ENCODE measurements at regions not wholly inside any gene's neighbourhood (a gene's known extent, or its start where the extent isn't known, plus 50 kb on each side); places are given as distances from the start of the nearest gene placed in this dataset.

DNA sequence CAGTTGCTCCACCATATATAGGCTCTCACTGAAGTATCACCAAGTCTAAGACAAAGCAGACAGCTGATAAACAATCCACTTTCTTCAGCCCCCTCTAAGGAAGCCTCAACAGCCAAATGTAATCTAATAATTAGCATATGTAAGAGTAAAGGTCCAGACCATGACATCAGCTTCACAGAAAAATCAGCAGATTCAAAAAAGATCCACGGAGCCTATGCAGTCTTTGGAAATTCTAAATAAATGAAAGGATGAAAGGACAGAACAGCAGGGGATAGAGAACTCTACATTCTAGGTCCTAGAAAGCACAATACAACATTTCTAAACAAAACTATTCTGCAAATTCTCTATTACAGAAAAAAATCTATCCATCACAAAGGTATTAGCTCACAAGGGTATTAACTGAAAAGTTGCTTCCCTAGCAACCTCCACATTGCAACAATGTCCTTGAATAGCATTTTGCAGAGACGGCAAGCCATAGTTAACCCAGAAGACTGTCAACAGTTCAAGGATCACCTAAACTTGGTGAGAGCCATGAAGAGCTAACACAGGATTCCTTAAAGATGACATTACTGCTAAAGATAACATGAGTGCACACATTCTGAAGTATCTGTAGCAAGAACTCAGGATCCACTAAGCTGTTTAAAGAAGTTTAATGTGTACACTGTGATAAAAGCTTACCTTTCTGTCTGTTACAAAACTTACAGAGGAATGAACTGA lies 74.3 kb downstream of the SIPA1L2 start:
- DNase-seq, result no peak

DNA sequence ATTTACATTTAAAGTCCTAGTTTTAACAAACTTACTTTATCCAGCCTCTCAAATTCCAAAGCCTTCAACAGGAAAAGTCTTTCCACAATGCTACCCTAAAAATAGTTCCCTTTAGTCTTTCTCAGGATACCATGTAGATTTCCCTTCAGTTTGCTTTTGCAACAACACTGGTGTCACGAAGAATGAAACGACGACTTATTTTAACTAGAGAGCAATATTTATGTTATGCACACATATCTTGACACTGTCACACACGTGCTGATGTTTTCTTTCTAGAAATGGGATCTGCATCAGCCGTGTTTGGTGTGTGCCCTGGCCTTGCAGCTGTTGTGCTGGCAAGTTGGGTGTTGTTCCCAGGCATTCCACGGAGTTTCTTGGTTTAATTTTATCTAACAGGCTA lies 75.5 kb downstream of the SIPA1L2 start:
- no peak for DNase-seq

DNA sequence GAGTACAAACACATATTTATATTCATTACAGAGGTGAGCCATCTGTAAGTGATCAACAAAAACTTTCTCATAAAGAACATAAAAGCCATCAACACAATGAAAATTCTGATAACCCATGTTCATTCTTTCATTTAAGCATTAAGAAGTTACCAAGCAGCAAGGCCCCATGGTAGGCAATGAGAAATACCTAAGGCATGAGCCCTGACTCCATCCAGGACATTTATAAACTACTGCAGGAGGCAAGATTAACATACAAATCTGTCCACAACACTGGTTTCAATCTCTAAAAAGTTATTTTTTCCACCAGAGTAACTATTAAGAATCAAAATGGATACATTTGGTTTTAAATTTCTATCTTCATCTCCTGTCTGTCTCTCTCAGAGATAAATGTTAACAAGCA lies 76.1 kb downstream of the SIPA1L2 start:
- no peak for DNase-seq

DNA sequence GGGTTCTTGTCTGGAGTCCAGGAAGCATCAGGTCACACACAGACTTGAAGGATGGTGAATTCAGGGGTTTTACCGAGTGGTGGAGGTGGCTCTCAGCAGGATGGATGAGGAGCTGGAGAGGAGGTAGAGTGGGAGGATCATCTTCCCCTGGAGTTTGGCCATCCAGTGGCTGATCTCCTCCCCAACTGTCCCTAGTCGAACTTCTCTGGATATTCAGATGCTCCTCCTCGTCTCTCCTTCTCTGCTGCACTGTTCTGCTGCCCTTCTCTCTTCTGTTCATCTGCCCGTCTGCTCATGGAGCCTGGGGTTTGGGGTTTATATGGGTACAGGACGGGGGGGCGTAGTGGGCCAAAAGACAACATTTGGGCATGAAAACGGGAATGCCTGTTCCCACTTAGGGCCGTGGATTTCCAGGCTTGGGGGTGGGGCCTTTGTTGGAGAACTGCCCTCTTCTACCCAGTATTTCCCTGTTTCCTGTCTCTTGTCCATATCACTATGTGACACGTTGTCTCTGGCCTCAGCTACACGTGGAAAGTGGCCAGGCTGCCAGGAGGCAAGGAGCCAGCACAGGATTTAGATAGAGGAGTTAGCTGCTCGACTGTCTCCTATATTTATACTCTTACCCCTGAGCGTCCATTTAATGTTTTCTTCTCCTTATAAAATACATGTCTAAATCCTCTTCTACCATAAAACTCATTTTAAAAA lies 76.7 kb downstream of the SIPA1L2 start:
- DNase-seq, result no peak

DNA sequence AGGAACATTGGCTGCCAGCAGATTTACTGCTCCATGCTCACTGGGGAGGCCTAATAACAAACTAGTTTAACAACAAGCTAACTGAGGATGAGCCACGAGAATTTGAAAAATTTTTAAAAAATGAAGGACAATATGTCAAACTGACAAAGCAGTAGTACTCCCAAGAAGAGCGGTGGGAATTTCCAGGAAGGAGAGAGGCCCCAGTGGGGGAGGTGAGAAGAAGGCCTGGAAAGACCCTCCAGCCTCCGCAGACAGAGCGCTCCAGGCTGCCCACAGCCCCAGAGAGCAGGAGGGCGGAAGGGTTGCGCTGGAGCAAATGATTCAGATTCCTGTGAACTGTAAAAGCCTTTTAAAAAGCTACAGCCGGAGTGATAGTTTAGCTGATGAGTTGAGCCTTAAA lies 78.5 kb downstream of the SIPA1L2 start:
- no peak for DNase-seq

DNA sequence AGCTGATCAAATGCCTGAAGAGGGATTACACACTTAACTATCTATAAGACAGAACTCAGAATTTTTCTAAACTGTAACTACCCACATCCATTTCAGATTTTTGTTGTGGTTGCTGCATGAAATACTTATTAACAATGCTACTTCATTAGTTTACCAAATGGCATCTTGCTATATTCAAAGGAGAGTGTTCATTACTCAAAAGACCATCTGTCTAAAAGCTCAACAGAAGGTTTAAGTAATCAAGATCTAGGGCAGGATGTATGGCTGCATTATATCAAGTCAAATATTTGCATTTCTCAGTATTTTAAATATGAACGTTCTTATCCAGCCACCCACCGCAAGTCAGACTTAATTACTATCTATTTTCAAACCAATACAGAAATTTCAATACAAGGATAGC lies 79.9 kb downstream of the SIPA1L2 start:
- no peak for DNase-seq

DNA sequence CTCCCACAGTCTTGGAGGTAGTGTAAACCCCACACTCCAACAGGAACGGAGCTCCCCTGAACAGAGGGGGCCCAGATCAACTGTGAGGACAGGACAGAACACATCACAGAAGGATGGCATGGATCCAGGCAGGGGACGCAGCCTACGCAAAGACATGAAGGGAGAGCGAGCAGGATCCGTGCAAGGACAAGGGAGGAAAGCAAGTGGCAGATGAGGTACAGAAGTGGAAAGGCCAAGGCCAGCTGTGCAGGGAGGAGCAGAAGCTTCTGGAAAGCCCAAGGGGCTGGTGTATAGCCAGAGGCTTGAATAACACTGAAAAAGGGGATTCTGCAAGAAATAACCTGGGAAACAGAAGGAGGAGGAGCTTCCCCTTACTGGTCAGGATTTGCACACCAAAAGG lies 81.2 kb downstream of the SIPA1L2 start:
- no peak for DNase-seq

DNA sequence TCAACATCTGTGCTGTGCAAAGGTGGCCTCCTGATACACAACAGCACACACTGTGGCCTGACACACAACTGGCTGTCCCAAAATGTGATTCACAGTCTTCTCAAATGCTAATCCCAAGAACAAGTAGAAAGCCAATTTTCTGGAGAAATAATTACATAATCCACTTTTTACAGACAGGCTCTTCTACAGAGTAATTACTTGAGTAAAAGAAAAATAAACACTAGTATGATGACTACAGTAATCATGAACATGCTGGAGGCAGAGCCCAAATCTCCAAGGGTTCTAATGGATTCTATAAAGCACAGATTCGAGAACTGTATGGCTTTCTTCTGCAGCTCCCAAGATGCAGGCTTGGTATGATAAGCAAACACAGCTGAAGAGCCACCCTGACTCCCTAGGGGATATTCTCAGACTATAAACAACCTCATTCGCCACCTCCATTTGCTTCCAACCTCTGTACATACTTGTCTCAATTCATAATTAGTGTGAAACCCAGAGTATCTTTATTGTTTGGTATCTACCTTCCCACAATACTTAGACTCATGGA lies 81.9 kb downstream of the SIPA1L2 start:
- no peak for DNase-seq

DNA sequence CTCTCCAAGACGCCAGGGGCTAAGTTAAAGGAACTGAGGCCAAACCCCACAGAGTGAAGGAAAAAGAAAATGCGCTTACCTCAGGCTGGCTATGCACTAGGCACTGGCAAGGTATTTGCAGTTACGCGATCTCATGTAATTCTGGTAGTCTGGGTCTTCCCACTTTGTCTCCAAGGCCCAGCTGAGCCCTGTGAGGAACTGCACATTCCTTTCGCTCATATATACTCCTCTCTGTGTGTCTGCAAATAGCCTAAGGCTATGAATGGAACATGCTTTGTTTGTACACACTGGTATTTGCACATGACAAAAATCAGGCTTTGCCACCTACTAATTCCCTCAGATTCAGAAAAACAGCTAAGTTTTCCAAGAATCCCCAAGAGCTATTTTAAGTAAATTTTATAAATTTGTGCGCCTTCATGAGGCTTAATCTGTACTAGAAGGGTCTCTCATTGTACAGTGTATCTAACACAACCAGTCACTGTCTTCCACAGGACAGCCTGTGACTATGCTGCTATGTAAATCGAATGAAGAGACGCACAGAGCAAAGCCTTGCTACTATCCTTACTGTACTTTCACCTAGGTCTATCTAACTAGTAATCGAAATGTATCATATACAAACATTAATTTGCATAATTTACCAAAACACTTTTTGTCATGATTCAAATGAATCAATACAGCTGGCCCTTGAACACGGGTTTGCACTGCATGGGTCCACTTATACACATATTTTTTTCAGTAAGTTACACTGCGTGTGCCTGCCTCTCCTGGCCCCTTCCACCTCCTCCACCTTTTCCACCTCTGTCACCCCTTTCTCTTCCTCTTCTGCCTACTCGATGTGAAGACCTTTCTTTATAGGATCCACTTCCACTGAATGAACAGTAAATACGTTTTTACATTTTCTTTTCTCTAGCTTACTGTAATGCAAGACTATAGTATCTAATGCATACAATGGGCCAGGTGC lies 87.0 kb downstream of the SIPA1L2 start:
- no peak for DNase-seq

DNA sequence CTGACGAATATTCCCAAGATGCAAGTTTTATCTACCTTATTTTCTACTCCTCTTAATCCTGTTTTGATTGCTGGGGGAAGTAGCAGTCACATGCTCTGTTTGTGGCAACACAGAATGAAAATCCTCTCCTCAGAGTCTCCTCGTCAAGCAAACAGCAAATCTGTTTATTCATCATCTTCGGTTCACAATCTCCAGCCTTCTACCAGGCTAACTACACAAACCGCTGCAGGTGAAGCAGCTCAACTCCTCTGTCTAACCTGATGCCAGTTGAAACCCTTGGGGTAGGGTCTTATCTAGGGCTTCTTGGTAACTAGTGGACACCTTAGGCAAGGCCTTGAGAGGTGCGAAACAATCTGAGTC lies 91.0 kb downstream of the SIPA1L2 start:
- DNase-seq, result no peak

DNA sequence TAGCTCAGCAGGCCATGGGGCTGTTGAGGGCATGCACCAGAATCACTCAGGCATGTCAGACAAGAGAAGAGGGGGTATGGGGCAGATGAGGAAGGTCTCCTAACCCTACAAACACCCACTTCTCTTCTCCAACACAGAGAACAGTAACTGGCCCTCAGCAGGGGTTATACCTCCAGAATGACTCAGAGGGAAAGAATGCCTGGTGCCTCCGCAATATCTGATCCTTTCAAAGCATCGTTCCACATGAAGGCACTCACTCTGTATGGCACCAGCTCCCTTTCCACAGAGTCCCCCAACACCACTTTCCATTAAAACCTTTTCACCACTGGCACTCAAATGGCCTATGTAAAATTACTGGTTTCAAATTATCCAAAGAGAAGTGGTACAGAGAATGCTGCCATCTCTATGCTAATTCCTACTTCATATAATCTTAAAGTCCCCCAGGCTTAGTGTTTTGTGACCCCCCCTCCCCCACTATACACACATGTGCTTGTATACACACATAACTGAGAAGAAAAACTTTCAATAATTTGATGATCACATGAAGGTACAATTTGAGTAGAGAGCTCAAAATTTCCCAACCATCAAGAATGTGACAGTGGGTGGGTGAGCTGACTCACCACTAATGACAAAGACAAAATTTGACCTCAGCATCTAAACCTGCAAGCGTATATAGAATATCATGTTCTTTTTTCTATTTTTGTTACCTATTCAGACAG lies 91.5 kb downstream of the SIPA1L2 start:
- DNase-seq, result no peak

DNA sequence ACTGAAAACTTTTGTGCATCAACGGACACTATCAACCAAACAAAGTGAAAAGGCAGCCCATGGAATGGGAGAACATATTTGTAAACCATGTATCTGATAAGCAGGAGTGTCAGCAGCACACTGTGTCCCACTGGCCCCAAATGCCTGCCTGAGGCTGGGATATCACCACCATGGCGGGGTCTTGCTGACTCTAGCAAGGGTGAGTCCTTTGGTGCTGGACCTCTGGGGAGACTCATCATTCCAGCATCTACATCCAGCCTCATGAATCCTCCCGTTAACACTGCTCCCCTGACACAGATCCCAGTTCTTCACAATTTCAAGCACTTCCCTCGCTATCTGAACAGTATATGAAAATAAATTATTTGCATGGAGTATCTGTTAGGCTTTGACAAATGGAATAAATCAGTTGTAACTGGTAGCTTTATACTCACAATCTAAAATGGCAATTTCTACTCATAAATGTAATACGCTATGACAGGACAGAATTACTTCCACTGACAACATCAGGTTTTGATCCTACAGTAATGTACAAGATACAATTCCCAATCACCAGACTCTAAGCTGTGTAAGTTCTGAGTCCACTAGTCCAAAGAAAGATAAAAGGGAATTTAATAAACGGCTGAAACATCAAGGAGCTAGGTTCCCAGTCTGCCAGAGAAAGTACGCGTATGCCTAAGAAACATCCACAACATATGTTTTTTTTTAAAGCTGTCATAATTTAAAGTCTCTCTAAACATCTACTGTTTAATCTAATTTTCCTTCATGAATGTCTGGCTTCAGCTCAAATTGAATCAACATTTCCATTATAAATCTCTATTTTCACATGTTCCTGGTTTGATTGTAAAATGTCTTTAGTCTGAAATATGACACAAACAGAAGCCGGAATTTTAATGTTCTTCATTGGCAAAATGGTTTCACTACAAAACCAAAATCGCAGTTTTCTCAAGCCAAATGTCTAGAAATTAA lies 95.1 kb downstream of the SIPA1L2 start:
- no peak for DNase-seq

DNA sequence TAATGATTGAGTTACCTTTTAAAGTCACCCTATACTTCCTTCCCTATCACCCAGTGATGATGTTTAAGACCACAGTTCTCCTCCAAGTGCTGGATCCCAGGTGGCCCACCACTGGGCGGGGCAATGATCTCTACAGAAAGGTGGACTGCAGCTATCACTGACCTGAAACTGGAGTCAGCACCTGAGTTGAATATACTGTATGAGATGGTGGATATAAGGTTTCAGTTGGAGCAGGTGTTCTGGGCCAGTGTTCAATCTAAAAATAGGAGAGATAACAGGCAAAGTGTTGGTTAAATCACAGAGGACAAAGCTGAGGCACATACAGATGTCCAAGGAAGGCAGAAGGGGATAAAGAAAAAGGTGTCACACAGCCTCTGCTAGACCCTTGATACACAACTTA lies 96.6 kb downstream of the SIPA1L2 start:
- DNase-seq, result no peak

DNA sequence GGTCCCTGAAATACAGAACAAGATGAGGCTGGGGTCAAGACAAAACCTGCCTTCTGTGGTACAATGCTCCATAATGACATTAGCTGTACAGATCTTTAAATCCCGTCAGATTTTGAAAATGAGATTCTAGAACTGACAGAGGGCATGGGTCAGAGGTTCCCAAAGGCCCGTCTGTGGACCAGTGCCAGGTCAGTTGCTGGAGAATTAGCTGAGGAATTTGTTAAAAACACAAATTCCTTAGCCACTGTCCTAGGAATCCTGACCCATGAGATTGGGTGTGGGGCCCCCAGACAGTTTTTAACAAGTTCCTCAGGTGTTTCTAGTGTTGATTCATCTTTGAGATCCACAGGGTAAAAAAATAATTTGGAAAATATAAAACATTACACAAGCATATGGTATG lies 97.0 kb downstream of the SIPA1L2 start:
- no peak for DNase-seq

DNA sequence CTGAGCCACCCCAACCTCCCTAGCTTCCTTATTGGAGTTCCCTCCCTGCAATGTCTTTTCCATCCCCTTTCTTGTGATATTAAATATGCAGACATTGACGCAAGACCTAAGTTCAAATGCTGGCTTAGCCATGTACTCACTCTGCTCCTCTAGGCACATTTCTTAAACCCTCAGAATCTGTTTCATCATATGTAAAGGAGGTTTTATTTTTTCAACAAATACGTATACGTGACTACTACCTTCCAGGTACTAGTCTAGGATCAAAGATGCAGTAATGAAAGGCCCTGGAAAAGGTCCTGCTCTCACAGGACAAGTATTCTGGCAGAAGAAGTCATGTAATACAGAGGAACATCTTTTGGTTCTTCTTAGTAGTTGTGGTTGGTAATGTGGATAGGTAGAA lies 98.6 kb downstream of the SIPA1L2 start:
- DNase-seq, result no peak

DNA sequence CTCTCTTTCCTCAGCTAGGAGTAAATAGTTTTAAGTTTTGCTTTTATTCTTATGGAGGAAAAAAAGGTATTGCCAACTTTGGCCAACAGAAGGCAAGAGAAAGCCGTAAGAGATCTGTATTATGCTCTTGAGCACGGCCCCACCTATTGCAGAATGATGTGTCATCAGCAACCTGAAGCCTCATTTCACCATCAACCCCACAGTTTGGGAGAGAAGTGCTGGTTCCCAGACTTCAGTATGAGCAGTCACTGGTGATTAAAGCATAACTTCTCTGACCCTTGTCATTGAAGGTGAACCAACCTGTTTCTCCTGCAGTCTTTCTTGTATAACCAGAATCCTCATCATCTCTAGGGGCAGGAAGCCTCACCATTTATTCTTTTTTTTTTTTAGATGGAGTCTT lies 100.2 kb downstream of the SIPA1L2 start:
- no peak for DNase-seq

DNA sequence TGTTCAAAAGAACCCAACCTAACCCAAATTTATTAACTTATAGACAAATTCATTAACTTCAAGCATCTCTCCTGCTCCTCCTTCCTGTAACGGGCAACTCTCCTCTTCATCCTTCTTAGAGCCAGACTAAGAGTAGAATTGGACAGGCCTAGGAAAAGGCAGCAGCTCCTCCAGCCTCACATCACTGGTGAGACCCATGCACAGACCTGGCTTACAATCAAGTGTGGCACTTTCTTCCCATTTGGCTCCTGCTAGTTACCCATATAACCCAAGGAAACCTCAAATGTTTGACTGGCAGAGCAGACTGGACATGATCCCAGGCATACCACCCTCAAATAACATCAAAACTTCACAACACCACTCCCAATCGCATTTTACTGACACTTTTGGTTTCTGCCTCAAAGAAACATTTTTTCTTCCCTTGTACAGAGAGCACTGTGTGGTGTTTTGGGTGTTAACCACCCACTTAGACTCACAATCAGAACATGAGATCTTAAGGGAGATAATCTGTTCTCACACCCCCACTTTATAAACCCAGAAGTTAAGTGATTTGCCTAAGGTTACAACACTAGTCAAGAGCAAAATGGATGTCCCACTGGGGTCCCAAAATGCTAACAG lies 101.4 kb downstream of the SIPA1L2 start:
- DNase-seq, result peak in 1 of 2 donors; percentile 38

DNA sequence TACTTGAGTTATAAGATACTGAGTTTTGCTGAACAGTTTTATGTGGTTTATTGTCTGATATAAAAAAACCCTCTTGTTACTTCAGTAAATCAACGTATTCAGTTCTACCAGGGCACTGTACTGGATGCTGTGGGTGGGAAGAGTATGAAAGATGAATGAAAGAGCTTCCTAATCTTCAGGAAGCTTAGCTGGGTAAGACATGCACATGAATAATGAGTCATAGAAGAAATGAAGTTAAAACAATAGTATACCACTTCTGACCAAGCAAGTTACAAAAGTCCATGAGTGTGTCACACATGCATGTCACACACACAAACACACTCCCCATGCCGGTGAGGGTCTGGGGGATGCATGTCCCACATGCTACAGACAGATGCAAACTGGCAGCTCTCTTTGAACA lies 105.9 kb downstream of the SIPA1L2 start:
- no peak for DNase-seq

DNA sequence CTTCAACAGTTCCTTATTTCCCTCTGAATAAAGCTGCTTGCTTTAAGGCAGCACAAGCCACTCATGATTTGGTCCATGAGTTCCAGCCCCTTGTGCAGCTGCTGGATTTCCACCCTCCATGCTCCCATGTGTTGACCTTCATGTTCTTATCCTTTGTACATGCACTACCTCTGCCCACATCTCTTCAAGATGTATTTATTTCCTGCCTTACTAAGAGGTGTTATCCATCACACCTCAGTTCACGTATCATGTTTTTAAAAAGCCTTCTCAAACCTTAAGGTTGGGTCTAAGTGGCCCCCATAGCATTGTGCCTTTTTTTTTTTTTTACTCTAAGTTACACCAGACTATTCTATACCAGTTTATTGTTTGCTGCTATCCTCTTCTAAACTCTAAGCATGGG lies 107.7 kb downstream of the SIPA1L2 start:
- DNase-seq, result no peak

DNA sequence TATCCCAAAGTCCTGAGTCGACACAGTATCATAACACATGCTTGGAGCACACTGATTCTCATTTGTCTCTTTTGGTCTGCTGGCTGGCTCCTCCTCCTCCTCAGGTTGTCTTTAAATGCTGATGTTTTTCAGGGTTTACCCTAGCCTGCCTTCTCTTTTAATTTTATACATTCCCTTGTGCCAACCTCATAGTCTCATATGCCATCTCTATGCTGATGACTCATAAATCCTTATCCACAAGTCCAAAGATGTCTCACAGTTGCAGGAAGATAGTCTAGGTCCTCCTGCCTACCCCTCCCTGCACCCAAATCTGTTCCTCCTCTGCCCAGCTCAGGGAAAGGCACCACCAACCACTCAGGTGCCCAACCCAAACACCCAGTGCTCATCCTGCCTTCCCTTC lies 108.3 kb downstream of the SIPA1L2 start:
- no peak for DNase-seq

DNA sequence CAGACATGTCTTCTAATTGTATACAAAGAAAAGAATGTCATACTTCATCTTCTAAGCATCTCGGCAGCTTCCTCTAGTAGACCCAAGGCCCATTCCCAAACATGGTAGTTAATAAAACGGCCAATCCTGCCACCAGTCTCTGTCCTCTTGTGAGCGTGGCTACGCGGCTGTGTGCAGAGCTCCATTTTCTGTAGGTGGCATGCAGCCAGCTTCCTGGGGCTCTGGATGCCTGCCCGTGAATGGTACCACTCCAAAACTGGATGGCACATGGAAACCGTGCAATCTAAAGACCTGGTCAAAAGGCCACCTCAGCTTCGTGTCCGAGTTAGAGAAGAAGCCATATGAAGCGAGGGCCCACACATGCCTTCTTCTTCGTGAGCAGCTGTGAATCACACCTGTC lies 110.7 kb downstream of the SIPA1L2 start:
- no peak for DNase-seq

Data from CD4-positive, alpha-beta T cell treated with Interleukin-4 for 1 hour (primary cell).